HG03039 (cell line): ENCODE measurements at regions not wholly inside any gene's neighbourhood (a gene's known extent, or its start where the extent isn't known, plus 50 kb on each side); places are given as distances from the start of the nearest gene placed in this dataset.
"Not testable (repeated sequence)": the region's sequence is repeated elsewhere in the genome, so short reads cannot be mapped to it uniquely, and the experiment has no call there.

ENCODE experiments used
- ATAC-seq: cut with Tn5 transposase; IDR thresholded peaks from one replicate; pipeline ENCODE4 v1.9.1; 2021; ENCODE audit warnings: mild to moderate bottlenecking, moderate library complexity; ENCODE audit not compliant: unreplicated experiment

DNA sequence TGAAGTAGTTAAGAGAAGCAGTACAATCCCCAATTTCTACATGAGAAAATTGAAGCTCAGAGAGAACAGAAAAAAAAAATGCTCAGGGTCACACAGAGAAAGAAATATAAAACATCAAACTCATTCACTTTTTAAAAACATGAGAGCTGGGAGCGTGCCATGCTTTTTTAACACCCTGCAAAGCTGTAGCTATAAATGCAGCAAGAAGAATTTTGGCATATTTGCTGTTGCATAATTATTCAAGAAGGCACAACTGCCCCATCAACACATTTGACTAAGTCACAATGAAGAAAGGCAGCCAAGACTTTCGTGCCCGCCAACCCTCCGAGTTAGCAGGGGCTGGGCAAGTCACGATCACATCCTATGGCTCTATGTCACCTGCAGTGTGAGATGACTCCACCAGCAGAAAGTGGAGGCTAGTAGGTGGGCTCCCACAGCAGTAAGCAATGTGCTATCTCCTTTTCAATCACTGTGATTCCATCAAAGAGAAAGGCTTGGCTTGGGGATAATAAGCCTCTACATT lies 214.8 kb downstream of the DHX15 start:
- ATAC-seq, result no peak

DNA sequence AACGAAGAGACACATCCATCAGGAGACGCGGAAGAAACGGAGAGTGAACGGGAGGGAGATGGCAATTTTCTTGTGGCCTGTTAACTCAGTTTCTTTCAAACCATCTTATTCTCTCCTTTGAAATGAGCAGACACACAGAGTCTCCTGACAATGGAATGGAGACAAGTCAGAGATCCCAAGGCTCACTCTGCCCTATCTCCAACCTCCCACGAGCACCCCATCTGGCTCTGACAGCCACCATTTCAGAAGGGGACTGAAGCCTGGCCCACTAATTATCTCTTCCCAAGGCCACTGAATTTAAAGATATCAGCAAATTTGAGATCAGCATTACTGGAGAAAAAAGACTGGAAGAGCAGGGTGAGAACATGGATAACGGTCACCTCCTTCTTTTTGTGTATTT lies 215.6 kb downstream of the DHX15 start:
- no peak for ATAC-seq

DNA sequence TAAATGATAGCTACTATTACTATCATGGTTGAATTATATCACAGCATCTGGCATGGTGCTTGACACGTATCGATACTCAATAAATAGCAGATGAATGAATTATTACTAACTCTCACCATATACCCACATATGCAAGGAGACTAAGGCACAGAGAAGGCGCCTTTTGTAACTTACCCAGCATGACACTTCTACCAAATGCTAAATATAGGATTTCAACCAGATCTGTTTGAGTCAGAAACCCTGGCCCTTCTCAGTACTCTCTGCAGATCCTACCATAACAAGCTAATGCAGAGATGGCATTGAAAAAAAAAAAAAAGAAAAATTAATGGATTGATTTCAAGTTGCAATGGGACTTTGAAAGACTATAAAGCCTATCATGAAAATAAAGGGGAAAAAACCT lies 219.5 kb downstream of the DHX15 start:
- ATAC-seq, result no peak

DNA sequence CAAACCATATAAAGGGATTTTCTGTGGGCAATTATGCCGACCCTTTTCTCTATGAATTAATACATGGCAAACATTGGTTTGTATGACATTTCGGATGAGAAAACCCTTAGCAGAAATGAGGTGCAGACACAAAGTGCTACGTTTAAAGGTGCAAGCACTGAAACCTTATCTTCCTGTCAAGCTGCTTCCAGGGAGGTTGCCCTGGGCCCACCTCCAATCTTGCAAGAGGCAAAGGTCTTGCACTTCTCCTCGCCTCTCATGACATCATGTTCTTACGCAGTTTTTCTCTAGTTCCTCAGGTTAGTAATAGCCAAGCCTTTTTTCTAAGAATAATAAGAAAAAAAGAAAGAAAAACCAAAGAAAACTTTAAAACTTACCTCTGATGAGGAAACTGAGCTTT lies 220.1 kb downstream of the DHX15 start:
- no peak for ATAC-seq

DNA sequence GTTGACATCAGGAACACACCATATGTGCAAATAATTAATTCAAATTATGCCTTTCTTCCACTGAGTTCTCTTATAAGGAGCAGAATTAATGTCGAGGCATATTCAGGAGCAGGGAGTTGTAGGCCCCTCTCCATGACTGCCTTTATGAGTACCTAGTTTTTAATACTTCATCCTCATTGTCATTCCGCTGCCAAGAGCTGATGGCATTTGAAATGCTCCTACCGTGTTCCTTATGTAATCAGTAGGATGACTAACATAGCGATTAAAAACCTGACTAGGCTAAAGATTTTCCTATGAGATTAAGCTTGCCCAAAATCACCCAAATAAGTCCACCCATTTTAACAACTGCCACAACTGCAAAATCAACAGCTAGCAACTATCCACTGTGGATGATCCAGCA lies 220.6 kb downstream of the DHX15 start:
- no peak for ATAC-seq

DNA sequence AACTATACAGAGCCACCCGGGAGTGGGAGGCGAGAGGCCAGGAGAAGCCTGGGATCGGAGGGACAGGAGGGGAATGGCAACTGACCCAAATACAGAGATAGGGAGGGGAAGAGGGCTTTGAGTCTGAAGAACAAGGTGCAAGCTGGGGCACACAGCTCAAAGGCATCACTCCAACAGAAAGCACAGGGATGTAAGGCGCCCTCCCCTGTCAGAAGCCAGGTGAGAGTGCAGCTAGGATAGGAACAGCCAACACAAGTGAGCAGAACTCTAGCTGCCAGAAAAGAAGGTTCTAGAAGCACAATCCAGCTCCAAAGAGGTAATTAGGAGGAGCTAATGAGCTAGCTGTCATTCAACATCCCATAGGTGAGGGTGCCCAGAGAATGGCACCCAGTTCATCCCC lies 232.2 kb downstream of the DHX15 start:
- no peak for ATAC-seq

DNA sequence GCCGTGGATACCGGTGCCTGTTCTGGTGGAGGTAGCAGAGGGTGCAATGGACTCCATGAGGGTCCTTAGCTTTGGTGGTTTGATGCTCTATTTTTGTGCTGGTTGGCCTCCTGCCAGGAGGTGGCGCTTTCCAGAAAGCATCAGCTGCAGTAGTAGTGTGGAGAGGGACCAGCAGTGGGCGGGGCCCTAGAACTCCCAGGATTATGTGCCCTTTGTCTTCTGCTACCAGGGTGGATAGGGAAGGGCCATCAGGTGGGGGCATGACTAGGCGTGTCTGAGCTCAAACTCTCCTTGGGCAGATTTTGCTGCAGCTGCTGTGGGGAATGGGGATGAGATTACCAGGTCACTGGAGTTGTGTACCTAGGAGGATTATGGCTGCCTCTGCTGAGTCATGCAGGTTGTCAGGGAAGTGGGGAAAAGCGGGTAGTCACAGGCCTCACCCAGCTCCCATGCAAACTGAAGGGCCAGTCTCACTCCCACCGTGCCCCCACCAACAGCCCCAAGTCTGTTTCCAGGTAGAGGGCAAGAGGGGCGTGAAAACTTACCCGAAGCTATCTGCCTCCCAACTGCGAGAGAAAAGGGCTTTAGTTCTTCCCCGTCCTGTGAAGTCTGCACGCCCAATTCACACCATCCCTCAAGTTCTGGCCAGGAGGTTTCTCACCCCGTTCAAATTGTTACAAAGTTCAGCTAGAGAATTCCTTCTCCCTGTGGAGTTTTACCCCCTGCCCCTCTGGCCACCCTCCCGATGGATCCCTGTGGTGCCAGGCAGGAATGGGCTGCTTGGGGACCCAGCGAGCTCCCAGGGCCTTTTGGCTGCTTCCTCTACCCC lies 235.0 kb downstream of the DHX15 start:
- not testable (repeated sequence) for ATAC-seq

DNA sequence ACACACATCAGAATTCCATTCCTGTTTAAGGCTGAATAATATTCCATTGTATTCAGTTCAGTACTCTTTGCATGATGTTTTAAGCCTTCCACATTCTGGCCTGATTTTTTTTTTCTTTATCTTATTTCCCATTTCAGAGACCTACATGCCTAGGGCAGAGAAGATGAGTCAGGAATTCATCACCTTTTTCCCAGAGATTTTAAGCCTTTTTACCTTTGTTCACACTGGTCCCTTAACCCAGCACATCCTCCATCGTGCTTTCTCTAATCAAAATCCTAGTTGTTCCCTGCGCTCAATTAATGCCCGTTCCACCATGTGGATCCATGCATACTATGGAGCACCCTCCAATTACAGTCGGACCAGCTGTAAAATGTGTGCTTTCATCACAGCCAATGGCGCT lies 245.1 kb downstream of the DHX15 start:
- ATAC-seq, result no peak

DNA sequence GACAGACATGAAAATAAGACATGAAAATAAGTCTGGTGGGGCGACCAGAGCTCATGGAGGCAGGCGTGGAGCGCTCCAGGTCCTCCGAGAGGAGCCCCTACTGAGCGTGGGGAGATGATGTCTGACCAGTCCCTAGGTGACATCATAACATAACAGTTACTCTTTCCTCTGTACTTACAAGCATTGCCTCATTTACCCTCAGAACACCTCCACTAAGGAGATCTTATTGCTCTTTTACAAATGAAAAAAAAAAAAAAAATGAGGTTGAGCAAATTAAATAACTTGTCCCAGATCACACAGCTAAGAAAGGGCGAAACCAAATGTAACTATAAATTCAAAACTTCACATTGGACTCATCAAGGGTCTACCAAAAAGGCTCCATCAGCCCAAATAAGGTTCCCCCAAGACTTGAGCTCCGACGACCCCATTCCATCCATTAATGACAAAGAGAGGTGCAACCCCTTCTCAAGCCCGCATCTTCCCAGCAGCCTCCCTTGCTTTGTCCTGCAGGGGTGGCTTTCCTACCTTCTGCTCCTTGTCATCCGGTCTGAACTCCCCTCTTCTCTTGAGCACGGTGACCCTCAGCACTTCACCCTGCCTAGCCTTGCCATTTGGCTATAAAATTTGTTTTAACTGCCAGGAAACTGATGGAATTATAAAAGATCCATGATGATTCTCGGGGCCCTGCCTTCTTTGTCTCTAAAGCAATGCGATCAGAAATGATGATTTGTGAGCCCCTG lies 246.7 kb downstream of the DHX15 start:
- no peak for ATAC-seq

DNA sequence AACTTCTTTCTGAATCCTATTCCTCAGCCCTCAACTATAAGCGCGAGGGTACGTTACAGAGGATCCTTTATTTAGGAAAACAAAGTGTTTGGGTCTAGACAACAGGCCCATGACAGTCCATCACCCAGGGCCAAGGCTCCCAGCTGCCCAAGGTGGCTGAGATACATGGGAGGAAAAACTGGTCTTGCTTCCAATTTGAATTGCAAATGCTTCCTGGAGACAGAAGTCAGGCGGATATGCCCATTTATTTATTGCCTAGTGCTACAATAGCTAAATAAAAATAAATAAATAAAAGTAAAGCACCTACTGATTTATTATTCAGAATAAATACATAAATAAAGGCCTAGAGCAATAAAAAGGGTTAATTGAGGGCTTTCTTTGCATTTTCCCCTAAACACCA lies 248.7 kb downstream of the DHX15 start:
- ATAC-seq, result no peak

DNA sequence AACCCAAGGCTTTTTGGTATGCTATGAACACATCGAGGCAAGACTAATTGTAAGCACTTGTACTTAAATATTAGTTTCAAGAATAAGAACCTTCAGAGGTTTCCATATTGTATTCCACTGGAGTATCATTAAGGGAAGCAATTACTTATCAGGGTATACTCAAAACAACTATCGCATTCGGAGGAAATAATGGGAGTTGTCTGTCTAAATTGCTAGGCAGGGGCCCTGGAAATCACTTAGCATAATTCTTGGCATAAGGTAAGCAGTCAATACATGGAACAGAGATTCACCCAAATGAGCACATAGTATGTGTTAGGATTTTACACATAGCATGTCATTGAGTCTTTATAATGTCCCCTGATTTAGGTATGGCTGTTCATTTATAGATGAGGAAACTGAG lies 249.4 kb downstream of the DHX15 start:
- ATAC-seq, result no peak

DNA sequence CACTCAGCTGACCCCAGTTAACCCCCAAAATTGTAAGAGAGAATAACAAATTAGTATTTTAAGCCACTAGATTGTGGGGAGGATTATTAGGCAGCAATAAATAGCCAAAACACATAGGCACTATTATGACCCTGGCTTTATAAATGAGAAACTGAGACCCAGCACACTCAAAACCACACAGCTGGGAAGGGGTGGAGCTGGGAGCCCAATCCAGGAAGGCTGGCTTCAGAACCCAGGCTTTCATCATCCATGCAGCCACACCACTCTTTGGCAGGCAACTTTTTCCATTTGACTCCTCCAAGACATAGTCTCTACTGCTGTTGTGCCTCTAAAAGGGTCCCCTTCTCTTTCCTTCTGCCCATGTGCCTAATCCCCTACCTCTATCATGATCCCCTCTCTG lies 253.8 kb downstream of the DHX15 start:
- ATAC-seq, result no peak

DNA sequence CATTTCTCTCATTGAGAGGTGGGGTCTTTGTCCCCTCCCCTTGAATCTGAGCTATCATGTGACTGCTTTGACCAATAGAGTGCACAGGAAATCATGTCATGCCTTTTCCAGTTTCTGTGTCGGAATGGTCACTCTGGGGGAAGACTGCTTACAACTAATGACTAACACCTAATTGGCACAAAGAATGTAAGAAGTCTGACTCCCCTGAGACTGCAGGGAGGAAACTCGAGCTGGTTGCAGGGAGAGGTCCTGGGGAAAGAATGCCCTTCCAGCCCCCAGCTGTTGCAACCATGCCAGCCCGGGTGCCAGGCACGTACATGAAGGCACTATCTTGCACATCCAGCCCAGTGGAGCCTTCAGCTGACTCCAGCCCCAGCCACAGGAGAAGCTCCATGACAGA lies 254.2 kb downstream of the DHX15 start:
- no peak for ATAC-seq

DNA sequence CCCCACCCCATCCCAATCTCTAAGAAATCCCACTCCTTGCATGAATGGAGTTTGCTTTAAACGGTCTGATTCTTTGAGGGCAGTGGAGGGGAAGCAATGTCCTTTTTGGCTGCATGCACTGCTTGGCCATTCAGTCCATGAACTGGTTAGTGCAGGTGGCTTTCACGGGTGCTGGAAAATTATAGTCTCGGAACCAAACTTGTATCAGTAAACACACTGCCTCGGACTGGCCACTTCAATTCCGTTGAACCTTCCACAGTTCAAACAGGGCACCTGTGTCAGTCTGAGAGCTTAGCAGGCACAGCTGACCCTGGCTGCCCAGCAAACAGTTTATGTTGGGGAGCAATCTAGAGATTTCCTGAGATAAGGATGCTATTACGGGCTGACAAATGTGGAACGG lies 255.6 kb downstream of the DHX15 start:
- ATAC-seq, result no peak

DNA sequence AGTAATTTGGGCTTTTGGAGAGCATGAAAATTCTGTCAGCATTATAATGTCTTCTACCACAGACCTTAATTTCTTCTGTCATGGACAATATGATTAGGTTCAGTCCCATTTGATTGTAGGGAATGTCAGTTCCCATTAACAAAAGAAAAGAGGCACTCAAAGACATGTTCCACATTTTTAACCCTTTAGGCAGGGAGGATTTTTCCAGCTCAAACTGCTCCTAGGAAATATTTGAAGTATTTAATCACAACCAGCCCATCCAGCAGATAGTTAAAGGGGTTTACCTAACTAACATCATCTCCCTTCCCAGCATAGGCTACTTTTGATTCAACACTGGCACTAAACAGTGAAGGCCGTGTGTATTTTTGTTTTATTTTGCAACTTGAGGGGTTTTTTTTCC lies 256.0 kb downstream of the DHX15 start:
- ATAC-seq, result no peak

DNA sequence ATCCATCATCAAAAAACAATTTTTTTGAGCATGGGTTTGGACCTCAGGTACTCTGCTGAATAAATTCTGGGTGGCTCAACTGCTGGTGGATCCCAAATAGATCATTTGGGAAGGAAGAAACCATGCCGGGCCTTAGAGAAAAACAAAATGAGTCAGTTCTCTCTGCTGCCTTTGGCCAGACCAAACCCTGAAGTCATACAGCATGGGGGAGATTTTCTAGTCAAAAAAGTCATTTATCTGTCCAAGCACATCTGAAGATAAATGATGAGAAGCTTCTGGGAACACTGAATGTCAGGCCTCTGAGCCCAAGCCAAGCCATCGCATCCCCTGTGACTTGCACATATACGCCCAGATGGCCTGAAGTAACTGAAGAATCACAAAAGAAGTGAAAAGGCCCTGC lies 261.4 kb downstream of the DHX15 start:
- no peak for ATAC-seq

DNA sequence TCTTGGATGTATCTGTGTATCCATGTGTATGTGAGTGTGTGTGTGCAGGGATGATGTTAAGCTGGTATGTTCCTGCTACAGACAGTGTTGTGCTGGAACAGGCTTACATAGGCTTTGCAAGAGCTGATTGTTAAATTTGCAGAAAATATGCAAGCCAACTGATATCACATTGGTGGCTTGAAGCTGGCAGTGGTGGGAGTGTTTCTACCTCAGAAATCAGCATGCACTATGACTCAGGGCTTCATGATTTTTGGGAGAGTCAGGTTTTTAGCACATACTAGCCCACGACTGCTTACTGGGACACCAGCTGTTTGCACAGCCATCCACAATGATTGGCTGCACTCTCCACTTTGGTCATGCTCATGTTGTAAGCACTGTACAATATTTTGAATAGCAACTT lies 261.8 kb downstream of the DHX15 start:
- no peak for ATAC-seq

DNA sequence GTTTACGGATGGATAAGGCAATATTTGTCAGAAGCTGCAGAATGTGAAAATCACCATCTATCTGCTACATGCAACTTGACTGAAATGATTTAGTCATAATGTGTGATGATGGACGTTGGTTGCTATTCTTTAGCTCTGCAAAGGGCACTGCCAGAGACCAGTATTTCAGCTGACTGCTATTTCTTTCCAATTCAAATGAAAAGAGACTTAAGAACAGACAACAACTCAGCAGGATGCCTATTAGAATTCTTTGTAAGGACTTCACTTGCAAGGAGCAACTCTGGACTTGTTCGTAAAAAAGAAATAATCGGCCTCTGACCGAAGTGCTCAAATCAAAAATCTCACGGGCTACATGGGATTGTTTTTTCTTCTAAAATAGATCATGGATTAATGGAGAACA lies 262.7 kb downstream of the DHX15 start:
- no peak for ATAC-seq

DNA sequence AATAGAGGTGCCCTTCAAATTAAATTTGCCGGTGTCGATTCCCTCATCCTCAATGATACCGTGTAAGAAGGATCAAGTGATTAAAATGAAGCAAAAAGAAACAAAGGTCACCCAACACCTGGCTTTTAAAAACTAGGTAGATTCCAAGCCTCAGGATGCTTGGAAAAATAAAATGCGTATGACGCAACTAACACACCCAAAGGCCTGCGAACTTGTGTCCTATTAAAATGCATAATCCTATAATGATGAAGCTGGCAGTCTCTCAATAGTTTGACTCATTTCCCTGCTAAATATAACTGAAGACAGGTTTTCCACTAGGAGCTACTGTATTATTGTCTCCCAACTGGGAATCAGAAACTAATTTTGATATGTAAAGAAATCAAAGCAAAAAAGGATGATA lies 263.2 kb downstream of the DHX15 start:
- ATAC-seq, result no peak

DNA sequence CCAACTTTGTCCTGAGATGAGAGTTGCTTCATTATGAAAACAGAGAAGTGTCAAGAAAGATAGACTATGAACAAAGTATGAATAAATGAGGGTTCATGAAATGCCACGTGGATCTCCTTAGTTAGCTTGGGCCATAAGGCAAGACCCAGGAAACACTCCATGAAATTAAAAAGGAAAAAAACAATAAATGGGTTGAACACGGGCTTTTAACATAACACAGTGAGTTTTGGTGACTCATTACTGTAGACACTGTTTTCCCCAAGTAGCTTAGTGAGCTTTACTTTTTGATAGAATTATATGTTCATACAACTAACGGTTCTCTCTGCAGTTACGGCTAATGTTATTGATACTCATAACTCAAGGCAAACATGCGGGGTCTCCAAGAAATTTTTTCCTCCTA lies 265.0 kb downstream of the DHX15 start:
- no peak for ATAC-seq

DNA sequence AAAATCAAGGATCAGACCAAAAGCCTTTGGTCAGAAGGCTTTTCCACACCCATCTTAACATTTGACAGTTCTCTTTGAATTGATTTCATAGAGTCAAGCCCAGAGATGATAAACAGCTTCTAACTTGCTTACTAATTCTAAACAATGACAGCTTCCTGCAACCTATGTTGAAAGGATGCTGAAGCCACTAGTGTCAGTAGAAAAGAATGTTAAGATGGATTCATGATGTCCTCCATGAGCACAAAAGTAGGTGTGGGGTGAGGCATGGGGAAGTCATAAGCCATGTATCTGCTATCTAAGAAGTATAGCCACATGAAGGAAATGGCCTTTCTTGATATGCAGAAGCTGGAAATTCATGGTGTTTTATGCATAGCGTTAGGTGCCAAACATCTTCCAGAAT lies 269.3 kb downstream of the DHX15 start:
- ATAC-seq, result no peak

DNA sequence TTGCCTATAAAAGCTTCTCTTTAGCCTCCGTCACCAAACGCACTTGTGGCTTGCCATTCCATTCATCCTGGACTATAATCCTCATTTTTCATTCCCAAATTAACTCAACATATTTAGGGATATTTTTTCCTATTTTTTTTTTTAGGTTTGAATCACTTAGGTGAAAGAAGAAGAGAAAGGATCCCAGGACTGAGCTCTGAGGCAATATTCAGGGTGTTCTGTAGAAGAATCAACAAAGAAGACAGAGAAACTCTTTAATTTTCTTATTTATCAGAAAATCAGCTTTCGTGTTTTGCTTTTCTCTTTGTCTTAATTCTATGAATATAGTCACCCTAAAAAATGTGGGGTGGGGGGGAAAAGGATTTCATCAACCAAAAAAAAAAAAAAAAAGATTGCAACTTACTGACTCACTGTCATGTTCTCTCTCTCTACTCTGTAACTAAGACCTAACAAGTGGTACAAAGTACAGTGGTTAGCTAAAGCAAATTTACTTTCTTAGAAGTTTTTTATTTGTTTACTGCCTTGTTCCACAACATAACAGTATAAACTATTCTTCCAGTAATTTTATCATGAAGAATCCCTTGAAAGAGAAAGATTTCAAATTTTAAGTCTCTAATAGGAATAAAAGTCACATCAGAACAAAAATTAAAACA lies 272.0 kb downstream of the DHX15 start:
- no peak for ATAC-seq
